HG03521 (cell line): ENCODE measurements at regions not wholly inside any gene's neighbourhood (a gene's known extent, or its start where the extent isn't known, plus 50 kb on each side); places are given as distances from the start of the nearest gene placed in this dataset.
A peak's percentile ranks its signal among the peaks of the same experiment; 100 is the strongest.

Experiments
- ATAC-seq: cut with Tn5 transposase; IDR thresholded peaks from one replicate; pipeline ENCODE4 v1.9.1; 2021; ENCODE audit warnings: mild to moderate bottlenecking, moderate library complexity; ENCODE audit not compliant: unreplicated experiment

DNA sequence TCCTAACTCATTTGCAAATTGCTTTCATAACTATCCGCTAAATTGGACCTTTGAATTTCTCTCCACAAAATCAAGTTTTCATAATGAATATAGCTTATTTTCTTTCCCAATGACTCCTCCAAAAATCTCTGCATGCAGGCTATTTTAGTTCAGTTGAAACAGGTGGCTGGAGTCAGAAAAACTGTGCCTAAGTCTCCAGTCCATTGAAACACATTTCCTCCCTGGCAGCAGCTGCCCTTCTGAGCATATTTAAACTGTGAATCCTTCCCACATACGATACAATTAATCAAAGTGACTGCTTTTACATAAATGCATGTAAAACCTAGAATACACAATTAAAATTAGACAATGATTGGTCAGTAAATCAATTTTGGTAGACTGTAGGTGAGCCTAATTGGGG is 344.6 kb upstream of the MARCKS start:
- ATAC-seq = no peak

DNA sequence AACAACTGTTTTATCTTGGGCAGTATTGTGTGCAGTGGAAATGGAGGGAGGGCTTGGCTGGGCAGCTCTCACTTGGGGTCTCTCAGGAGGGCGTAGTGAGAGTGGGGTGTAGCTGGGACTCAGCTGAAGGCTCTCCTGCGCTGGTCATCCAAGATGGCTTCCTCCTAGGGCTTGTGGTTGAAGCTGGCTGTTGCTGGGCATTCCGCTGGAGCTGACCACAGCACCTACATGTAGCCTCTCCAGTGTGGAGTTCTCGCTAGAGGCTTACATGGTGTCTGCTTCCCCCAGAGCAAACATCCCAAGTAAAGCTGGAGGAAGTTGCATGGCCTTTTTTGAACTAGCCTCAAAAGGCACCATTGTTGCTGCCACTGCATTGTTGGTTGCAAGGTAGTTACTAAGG is 344.1 kb upstream of the MARCKS start:
- ATAC-seq = no peak

GRCh38 chr6:113522376-113522775 is 334.8 kb upstream of the MARCKS start:
- ATAC-seq = no peak

DNA sequence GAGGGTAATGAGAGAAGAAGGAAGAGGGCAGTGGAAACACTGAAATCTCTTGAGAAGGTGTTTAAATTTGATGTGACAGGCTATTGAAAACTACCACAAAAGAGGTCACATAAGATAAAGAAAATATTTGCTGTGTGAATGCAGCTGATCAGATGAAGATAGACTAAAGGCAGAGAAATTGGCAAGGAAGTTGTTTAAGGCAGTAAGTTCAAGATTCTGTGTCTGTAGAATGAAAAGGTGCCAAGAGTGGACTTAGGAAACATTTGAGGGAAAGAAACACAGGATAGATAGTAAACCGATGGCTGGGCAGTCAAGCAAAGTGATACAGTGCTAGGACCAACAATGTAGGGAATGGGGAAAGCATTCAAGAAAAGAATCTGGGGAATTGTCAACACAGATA is 332.3 kb upstream of the MARCKS start:
- ATAC-seq = no peak

GRCh38 chr6:113526553-113526952 is 330.6 kb upstream of the MARCKS start:
- ATAC-seq = no peak

DNA sequence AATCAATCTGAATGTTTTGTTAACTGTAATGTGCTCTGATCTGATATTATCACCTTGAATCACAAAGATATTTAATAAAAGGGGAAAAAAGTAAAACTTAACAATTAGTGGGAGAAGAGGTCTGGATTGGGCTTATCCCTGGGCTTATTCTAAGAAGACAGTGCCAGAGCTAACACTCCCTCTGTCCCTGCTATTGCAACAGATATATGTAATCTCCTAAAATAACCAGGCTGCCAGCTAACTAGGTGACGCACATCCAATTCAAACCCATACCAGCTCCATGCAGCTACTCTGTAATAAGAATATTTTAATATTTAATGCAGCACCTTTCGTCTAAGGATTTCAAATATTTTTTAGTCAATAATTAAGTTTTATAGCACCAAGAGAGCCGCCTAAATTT is 330.1 kb upstream of the MARCKS start:
- ATAC-seq = no peak

DNA sequence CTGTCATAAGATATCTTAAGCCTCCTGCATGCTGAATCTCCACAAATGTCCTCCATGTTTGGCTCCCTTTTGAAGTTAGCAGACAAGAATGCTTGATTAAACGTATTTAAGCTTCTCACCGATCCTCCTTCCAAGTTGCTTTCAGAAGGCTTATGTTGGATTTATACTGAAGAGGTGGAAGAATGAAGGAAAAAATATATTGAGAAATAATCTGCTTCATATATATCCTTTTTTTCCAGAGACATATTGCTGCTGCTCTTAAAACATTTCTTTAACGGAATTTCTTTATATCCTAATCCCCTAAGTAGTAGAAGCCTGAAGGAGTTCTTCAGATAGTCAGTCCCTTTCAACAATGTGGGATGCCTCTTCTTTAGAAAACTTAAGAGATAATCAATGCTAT is 329.0 kb upstream of the MARCKS start:
- no peak for ATAC-seq

DNA sequence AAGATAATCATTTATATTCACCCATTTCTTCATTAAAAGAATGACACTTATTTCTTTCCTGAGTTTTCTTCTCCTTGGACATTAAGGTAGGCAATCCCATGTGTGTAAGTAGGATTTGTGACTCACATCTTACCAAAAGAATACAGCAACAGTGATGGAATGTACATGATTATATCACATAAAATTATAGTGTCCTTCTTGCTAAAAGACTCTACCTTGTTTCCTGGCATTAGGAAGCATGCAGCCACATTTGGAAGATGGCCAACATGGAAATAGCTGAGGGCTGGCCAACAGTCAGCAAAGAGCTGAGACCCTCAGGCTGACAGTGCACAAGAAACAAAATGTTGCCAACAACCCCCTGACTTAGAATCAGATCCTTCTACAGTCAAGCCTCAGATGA is 327.9 kb upstream of the MARCKS start:
- no peak for ATAC-seq

GRCh38 chr6:113529879-113530278 is 327.3 kb upstream of the MARCKS start:
- ATAC-seq = no peak

DNA sequence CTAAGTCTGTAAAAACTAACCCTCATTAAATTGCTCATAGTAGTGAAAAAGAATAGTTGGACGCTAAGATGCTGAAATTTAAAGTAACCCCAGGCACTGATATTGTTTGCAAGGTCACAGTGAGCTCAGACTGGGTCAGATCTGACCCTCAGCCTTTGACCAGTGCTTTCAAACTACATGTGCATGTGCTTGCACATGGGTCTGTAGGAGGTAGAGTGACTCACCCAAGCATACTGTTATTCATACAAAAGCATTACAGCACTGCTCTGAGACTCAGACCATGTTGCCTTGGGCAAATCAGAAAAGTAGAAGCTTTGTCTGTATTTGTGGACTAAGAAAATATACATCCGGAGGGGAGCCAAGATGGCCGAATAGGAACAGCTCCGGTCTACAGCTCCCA is 326.4 kb upstream of the MARCKS start:
- ATAC-seq = no peak

DNA sequence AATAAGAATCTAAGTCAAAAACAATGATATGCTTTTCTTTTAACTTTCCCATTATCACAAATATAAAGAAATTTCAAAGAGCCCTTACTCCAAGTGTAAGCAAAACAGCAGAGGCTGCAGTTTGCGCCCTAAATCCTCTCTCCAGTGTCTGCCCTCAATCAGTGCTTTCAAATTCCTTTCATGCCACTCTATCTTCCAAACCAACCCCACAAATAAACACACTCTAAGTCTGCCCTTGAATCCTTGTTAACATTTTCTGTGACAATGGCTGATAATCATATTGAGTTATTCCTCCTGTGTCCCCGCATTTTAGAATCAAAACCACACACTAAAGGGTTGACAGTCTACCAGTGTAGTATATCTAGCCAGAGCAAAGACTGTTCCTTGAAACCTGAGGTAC is 317.9 kb upstream of the MARCKS start:
- ATAC-seq = no peak

DNA sequence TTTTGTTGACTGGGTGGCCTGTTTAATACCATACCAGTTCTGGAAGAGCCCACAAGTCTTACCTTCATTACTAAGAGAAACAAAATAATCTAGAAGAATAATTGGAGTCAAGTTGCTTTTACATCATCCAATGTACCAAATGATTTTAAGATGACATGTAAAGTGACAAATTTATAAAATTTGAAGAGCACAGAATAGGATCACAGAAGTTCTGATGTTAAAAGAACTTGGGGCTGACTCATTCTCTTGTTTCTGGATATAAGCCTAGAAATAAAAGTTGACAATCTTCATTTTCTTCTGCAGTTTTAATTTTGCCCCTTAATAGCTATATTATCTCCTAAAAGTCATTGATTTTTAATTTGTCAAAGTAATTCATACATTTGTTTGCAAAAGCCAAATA is 317.5 kb upstream of the MARCKS start:
- ATAC-seq = no peak

GRCh38 chr6:113540466-113540865 is 316.7 kb upstream of the MARCKS start:
- ATAC-seq = no peak

DNA sequence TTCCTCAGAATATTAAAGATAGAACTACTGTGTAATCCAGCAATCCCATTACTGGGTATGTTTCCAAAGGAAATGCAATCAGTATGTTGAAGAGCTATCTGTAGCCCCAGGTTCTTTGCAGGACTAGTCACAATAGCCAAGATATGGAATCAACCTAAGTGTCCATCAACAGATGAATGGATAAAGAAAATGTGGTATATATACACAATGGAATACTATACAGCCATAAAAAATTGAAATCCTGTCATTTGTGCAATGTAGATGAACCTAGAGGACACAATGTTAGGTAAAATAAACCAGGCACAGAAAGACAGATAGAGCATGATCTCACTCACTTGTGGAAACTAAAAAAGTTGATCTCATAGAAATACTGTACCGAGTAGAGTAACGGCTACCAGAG is 306.0 kb upstream of the MARCKS start:
- no peak for ATAC-seq

GRCh38 chr6:113556775-113557174 is 300.4 kb upstream of the MARCKS start:
- ATAC-seq = no peak

- ATAC-seq = no peak
These were observed 298.7 kb upstream of the MARCKS start for GRCh38 chr6:113558431-113558830.

DNA sequence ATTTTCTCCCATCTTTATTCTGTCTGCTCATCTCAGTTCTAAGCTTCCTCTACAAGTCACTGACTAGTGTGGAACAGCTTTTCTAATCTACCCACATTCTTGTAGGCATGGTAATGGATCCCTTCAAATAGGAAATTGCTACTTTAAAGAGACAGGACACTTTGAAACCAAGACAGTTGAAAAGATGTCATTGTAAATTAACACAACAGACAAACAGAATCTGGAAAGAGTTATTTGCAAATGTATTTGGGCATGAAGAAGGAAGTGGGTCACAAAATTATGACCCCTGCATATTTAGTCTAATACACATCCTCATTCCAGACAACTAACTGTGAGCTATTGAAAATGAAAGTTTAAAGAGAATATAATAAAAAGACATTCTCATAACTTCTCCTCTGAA is 298.2 kb upstream of the MARCKS start:
- no peak for ATAC-seq

DNA sequence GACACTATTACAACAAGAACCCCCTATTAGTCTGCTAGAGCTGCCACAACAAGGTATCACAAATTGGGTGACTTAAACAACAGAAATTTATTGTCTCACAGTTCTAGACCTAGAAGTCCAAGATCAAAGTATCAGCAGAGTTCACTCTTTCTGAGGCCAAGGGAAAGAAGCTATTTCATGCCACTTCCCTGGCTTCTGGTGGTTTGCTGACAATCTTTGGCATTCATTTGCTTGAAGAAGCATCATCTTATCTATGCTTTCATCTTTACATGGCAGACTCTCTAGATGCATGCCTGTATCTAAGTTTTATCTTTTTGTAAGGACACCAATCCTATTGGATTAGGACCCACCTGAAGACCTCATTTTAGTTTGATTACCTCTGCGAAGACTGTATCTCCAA is 296.8 kb upstream of the MARCKS start:
- no peak for ATAC-seq

DNA sequence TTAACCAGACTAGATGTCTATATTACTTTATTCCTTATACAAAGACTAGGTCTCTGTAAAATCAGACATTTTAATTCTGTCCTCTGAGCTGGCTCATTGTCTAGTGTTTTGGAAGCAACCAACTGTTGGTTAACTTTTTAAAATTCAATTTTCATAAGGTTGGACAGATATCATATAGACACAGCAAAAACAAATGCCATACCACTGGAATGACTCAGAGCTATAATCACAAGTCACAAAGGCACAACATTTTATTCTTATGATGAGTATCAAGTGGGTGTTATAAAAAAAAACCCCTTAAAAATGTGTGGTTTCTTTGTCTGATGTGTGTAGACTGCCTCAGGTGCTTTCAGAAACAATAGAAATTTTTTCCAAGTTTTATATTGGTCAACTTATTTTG is 296.2 kb upstream of the MARCKS start:
- ATAC-seq = no peak

DNA sequence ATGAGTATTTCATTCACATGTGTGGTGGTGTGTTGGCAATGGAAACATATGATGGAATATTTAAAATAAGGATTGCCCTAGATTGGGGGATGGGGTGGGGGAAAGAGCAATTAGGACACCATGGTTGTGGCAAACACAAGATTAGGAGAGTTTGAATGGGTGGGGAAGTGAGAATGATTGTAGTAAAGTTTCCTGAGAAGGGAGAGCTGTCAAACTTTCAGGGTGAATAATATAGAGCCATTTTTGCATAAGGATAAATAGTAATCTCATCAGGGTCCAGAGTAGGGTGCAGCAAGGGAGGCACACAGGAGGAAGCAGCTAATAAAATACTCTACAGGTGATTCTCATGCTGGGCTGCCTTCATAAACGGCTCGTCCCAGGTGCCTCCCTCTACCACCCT is 294.9 kb upstream of the MARCKS start:
- no peak for ATAC-seq

DNA sequence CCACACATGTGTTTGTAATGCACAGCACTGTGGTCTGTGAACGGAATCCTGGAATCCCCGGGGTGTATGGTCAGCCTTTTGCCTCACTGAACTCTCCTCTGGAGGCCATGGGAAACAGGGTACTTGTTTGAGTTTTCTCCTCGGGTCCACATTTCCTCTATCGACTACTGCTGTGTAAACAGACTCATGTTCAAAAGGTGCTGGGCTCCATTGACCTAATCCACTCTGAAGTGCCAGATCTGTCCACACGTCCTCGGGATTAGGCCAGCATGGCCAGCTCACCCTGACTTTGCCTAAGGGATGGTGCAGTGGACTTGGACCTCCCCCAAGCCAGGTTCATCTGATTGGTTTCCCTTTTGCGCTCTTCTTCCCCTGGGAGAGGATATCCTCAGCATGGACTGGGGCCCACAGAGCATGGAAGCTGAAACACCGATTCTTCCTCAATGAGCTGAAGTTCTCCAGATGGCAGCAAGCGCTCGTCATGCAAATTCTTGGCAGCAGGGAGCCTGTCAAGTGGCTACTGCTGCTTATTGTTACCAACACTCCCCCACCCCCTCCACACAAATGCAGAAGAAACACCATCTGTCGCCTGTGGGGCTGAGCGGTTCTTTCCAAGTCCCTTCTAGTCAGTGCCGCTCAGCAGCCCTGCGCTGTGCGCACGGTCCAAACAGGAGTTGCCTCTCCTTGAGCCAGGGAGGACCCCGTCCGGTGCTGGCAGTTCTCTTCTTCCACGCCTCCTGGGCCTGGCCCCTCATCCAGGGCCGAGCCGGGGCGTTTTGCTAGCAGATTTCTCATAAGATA is 292.6 kb upstream of the MARCKS start:
- ATAC-seq = peak; percentile 56

DNA sequence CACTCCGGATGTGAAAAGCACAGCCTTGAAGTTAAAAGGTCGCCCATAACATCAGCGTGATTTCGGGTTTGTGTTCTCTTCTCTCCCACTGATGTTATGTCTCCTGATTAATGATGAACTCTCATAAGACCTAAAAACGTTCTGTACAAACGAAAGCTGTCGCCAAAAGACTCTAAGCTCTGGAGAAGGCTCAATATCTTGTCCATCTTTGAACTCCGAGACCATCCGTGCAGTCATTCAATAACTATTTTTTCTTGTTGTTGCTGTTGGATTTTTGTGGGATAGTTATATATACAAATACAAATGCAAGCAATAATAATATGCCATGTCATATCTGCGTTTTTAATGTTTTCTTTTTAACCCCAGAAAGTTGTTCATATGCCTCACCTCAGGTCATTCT is 291.8 kb upstream of the MARCKS start:
- ATAC-seq = no peak

DNA sequence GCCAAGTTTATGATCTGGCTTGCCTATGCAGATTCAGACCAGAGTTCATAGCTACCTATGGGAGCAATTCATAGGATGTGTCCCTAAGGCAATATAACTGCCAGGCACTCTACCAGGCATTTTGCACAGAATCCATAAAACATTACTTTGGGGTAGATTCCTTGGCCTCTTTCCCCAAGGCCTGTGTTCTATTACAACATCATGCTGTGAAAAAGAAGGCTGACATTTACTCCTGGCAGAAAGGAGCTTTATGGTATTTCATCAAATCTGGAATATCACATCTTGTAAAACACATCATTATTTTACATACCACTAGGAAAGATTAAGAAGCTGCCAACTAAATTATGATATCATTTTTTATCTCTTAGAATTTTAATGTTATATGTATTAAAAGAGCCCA is 287.0 kb upstream of the MARCKS start:
- ATAC-seq = no peak
